Body of pancreas (tissue), 4 donors: ENCODE measurements at regions not wholly inside any gene's neighbourhood (a gene's known extent, or its start where the extent isn't known, plus 50 kb on each side); places are given as distances from the start of the nearest gene placed in this dataset.

Experiments
- ATAC-seq: fragments of 150-250 bp; one replicate; pipeline ENCODE4 v1.9.1; 2016
- DNase-seq, 4 donors: peaks; one replicate each; pipeline ENCODE4 v3.0.0-alpha.2; 2019
- H3K27ac ChIP-seq, 4 donors: fragments of 200-600 bp; sonication (generic); 1 replicate in 3 of 4; 2 replicates in 1 of 4; pipeline versions ENCODE4 v1.5.1 to v1.6.1; 2016 to 2019; ENCODE audit warnings: mild to moderate bottlenecking in 1 of 4, mixed read lengths in 1 of 4, moderate library complexity in 1 of 4
- H3K27me3 ChIP-seq, 2 donors: fragments of 200-600 bp; sonication (generic); one replicate each; pipeline ENCODE4 v1.6.0; 2016; ENCODE audit warnings: mild to moderate bottlenecking in 1 of 2
- H3K36me3 ChIP-seq, 2 donors: fragments of 200-600 bp; sonication (generic); replicated peaks in 1 of 2; 2 replicates each; pipeline ENCODE4 v1.5.1; 2016; ENCODE audit warnings: low read depth in 2 of 2; ENCODE audit not compliant: insufficient read depth in 1 of 2
- H3K4me1 ChIP-seq: fragments of 200-600 bp; sonication (generic); one replicate; pipeline ENCODE4 v1.6.0; 2016
- H3K4me3 ChIP-seq, 2 donors: fragments of 200-600 bp; sonication (generic); 1 replicate in 1 of 2; 2 replicates in 1 of 2; pipeline ENCODE4 v1.5.1; 2016 to 2019
- H3K9me3 ChIP-seq, 3 donors: fragments of 200-600 bp; sonication (generic); 1 replicate in 2 of 3; 2 replicates in 1 of 3; pipeline ENCODE4 v1.5.1; 2016
- POLR2A ChIP-seq, 3 donors: fragments of 450-650 bp; IDR thresholded peaks; one replicate each; pipeline ENCODE4 v1.6.1; 2016; ENCODE audit warnings: antibody characterized with exemption in 3 of 3, mild to moderate bottlenecking in 2 of 3
- WGBS, 2 donors: methylation state at CpG; one replicate each; pipeline ENCODE4 v1.1.5; 2017; 5-methylcytosine and 5-hydroxymethylcytosine counted together
- intact Hi-C: fragments of 100-400 bp; cut with DNase I; formaldehyde crosslinking; loops from one replicate; pipeline ENCODE4 v1.15.1; 2023
- TF ChIP-seq, protein P1 (sequence below), 7 experiments: fragments of 450-650 bp in 4 of 7; fragments of 200-600 bp in 3 of 7; sonication (generic) in 3 of 7; IDR thresholded peaks; one replicate each; pipeline ENCODE4 v1.5.1; 2016 to 2019; ENCODE audit warnings: antibody characterized with exemption in 7 of 7

DNA sequence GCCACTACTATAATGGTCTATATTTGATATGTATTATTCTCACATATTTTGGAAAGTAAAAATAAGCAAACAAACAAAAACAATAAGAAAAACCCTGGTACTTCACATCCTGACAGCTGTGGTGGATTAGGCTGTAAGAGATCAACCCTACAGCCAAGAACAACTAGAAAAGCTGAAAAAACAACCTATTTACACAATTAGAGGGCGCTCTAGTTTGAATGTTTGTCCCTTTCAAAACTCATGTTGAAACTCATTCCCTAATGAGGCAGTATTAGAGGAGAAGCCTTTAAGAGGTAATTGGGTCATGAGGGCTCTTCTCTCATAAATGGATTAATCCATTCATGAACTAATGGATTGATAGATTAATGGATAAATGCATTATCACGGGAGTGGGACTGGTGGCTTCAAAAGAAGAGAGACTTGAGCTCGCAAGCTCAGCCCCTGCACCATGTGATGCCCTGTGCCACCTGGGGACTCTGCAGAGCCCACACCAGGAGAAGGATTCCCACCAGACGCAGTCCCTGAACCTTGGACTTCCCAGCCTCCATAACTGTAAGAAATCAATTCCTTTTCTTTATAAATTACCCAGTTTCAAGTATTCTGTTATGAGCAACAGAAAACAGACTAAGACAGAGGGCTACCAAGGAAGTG is 733.9 kb upstream of the ARGLU1 start:
- ATAC-seq (no peak), DNase-seq (no peak)
- no peaks in the 10 kb centered on the region for H3K27me3 ChIP-seq
- WGBS, 2 donors, result 50 to 63% methylated on average over 4 of the region's 4 CpGs
- H3K27ac ChIP-seq, result no peak overlapping the region
- no peaks in the 10 kb centered on the region for H3K36me3 ChIP-seq
- intact Hi-C loops, result no loop called here
- no peaks in the 10 kb centered on the region for H3K4me1 ChIP-seq
- TF ChIP-seq, protein P1, sequence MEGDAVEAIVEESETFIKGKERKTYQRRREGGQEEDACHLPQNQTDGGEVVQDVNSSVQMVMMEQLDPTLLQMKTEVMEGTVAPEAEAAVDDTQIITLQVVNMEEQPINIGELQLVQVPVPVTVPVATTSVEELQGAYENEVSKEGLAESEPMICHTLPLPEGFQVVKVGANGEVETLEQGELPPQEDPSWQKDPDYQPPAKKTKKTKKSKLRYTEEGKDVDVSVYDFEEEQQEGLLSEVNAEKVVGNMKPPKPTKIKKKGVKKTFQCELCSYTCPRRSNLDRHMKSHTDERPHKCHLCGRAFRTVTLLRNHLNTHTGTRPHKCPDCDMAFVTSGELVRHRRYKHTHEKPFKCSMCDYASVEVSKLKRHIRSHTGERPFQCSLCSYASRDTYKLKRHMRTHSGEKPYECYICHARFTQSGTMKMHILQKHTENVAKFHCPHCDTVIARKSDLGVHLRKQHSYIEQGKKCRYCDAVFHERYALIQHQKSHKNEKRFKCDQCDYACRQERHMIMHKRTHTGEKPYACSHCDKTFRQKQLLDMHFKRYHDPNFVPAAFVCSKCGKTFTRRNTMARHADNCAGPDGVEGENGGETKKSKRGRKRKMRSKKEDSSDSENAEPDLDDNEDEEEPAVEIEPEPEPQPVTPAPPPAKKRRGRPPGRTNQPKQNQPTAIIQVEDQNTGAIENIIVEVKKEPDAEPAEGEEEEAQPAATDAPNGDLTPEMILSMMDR (IDR thresholded peaks at IDR 0.05), result no peak
- TF ChIP-seq POLR2A (IDR thresholded peaks at IDR 0.05), result no peak
- H3K4me3 ChIP-seq, result no peak overlapping the region
- H3K9me3 ChIP-seq, result no peaks in the 10 kb centered on the region

DNA sequence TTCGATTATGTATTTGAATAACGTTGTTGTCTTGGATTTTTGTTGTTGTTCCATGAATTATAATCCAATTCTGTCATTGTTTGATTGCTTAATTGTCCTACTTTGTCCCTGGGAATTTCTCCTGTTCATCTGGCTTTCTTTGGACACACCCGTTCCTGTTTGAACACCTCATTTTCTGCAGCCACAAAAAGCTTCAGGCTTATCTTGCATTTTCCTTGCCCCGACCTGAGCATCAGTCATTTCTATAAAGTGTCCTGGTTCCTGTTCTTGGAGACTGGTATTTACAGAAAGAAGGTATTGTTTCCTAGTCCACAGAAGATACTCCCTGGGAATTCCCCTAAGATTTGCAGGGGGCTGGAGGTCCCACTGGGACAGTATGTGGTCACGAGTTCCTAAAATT is 731.8 kb upstream of the ARGLU1 start:
- DNase-seq (no peak), ATAC-seq (no peak)
- TF ChIP-seq POLR2A (IDR thresholded peaks at IDR 0.05), result no peak
- TF ChIP-seq, protein P1 (IDR thresholded peaks at IDR 0.05), result no peak
- Histone ChIP-seq H3K4me1 (no peaks in the 10 kb centered on the region), H3K4me3 (no peak overlapping the region), H3K27me3 (no peaks in the 10 kb centered on the region), H3K27ac (no peak overlapping the region), H3K9me3 (no peaks in the 10 kb centered on the region), H3K36me3 (no peaks in the 10 kb centered on the region)
- whole genome bisulfite sequencing, 2 donors, result 36 to 49% methylated on average over 5 of the region's 5 CpGs
- intact Hi-C loops, result no loop called here

DNA sequence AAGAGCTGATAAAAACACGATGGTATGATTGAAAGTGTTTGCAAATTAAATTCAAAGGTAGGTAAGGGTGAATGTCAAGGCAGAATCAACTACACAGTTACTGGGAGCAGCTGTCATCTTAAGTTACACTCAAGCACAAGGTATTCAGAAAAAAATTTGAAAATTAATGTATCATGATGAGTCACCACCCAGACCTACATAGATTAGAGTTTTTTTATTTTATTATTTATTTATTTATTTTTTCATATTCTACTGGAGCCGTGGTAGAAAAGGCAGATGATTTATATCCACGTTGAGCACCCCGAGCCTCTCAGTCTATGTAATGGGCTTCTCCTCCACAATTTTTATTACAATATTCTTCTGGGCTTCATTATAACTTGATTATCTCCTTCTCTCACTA is 728.9 kb upstream of the ARGLU1 start:
- no peaks in the 10 kb centered on the region for H3K9me3 ChIP-seq
- intact Hi-C loops, result no loop called here
- WGBS, 2 donors, result 53 to 61% methylated on average over 4 of the region's 4 CpGs

DNA sequence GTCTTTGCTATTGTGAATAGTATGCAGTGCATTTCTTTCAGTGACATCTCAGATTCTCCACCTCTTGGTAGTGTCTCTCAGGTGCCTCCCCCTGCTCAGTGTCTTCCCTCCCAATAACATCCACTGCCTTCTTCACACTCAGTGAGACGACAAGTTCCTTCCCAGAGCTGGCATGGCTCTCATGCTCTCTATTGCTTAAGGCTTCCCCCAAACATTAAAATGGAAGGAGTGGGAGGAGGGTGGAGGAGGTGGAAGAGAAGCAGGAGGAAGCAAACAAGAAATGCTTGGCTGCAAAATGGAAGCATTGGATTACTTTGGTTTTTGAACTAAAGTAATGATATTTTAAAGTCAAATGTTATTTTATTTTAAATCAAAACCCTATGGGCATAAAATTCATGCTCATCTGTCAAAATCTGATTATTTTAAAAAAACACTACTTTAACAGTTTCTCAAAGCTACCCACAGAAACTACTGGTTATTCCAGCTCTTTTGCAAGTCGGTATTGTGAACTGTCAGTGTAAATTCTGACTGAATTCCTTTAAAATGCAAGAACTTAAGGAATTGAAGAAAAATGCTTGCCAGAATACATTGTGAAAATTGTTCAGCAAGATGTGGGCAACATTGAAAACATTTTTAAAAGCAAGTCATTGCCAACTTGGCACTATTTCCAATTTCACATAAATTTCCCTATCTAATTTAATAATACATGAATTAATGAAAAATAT is 727.6 kb upstream of the ARGLU1 start:
- WGBS, 2 donors, result 63 to 67% methylated on average over 2 of the region's 2 CpGs
- no peak for ATAC-seq
- TF ChIP-seq POLR2A (IDR thresholded peaks at IDR 0.05), result no peak
- TF ChIP-seq, protein P1 (IDR thresholded peaks at IDR 0.05), result no peak
- H3K4me3 ChIP-seq, result no peak overlapping the region
- H3K36me3 ChIP-seq, result no peaks in the 10 kb centered on the region
- no peaks in the 10 kb centered on the region for H3K4me1 ChIP-seq
- DNase-seq, result no peak
- no peaks in the 10 kb centered on the region for H3K27me3 ChIP-seq
- H3K9me3 ChIP-seq, result no peaks in the 10 kb centered on the region
- intact Hi-C loops, result no loop called here
- no peak overlapping the region for H3K27ac ChIP-seq

More for the DNA sequence above, 728.9 kb upstream of the ARGLU1 start:
- TF ChIP-seq POLR2A (IDR thresholded peaks at IDR 0.05), result no peak
- TF ChIP-seq, protein P1 (IDR thresholded peaks at IDR 0.05), result no peak
- no peak overlapping the region for H3K27ac ChIP-seq
- H3K27me3 ChIP-seq, result no peaks in the 10 kb centered on the region
- no peak overlapping the region for H3K4me3 ChIP-seq
- no peaks in the 10 kb centered on the region for H3K4me1 ChIP-seq
- DNase-seq (no peak), ATAC-seq (no peak)
- no peaks in the 10 kb centered on the region for H3K36me3 ChIP-seq

DNA sequence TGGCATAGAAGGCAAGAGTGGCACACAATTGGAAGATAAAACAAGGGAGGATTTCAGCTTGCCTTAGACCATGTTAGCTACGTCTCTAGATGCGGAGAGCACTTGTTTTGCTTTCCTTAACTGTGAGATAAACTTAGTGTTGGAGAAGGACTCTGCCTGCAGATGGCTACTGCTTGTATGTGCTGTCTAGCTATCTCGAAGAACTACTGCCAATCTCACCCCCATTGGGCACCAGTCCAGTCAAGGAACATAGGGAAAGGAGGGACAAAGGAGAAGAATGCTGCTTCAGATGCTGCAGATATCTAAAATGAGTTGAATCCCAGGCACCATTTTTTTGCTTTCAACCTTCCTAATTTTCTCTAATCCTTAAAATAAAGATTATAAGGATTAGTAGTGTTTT is 726.0 kb upstream of the ARGLU1 start:
- Histone ChIP-seq H3K9me3 (no peaks in the 10 kb centered on the region), H3K27me3 (no peaks in the 10 kb centered on the region), H3K36me3 (no peaks in the 10 kb centered on the region), H3K4me1 (no peaks in the 10 kb centered on the region), H3K27ac (no peak overlapping the region), H3K4me3 (no peak overlapping the region)
- ATAC-seq, result no peak
- no peak for DNase-seq
- intact Hi-C loops, result no loop called here
- TF ChIP-seq, protein P1 (IDR thresholded peaks at IDR 0.05), result no peak
- no peak for TF ChIP-seq POLR2A (IDR thresholded peaks at IDR 0.05)
- 57 to 66% methylated on average over 3 of the region's 3 CpGs for WGBS, 2 donors
